Adrenal gland (tissue), 9 donors: ENCODE measurements at regions not wholly inside any gene's neighbourhood (a gene's known extent, or its start where the extent isn't known, plus 50 kb on each side); places are given as distances from the start of the nearest gene placed in this dataset.

Source experiments
- DNase-seq, 7 donors: peaks; one replicate each; pipeline ENCODE4 v3.0.0-alpha.2; 2019 to 2020
- H3K27ac ChIP-seq, 5 donors: fragments of 200-600 bp; sonication (generic) in 4 of 5; 1 replicate in 3 of 5; 2 replicates in 2 of 5; pipeline versions ENCODE4 v1.5.1 to v1.8.0; 2016 to 2020; ENCODE audit warnings: mild to moderate bottlenecking in 1 of 5
- H3K27me3 ChIP-seq: fragments of 200-600 bp; 2 replicates; pipeline ENCODE4 v1.8.0; 2021
- H3K36me3 ChIP-seq, 2 donors: fragments of 200-600 bp; replicated peaks in 1 of 2; 1 replicate in 1 of 2; 2 replicates in 1 of 2; pipeline versions ENCODE4 v1.5.1 to v1.8.0; 2018 to 2022
- H3K4me1 ChIP-seq, 2 donors: fragments of 200-600 bp; replicated peaks in 1 of 2; 1 replicate in 1 of 2; 2 replicates in 1 of 2; pipeline versions ENCODE4 v1.5.1 to v1.8.0; 2018 to 2021
- H3K4me3 ChIP-seq, 4 donors: fragments of 200-600 bp; sonication (generic) in 3 of 4; one replicate each; pipeline ENCODE4 v1.5.1; 2016 to 2018
- H3K9me3 ChIP-seq, 3 donors: fragments of 200-600 bp; sonication (generic) in 1 of 3; replicated peaks in 1 of 3; 1 replicate in 2 of 3; 2 replicates in 1 of 3; pipeline versions ENCODE4 v1.5.1 to v1.8.0; 2016 to 2021
- CTCF ChIP-seq, 6 experiments: fragments of 450-650 bp in 4 of 6; fragments of 200-600 bp in 2 of 6; sonication (generic) in 1 of 6; IDR thresholded peaks; 1 replicate in 5 of 6; 2 replicates in 1 of 6; pipeline versions ENCODE4 v1.5.1 to v1.8.0; 2016 to 2021; ENCODE audit warnings: antibody characterized with exemption in 6 of 6, mild to moderate bottlenecking in 2 of 6, moderate library complexity in 1 of 6
- POLR2A ChIP-seq, 2 donors: fragments of 450-650 bp; IDR thresholded peaks; one replicate each; pipeline ENCODE4 v1.6.1; 2017; ENCODE audit warnings: antibody characterized with exemption in 2 of 2, mild to moderate bottlenecking in 2 of 2, moderate library complexity in 1 of 2
- WGBS, 4 donors: extraction: QIAGEN DNeasy Blood & Tissue Kit in 2 of 4; methylation state at CpG; one replicate each; pipeline versions ENCODE4 v1.1.5 to v1.1.7; 2013 to 2017; 5-methylcytosine and 5-hydroxymethylcytosine counted together
- intact Hi-C, 2 donors: fragments of 100-400 bp; cut with DNase I; formaldehyde crosslinking; loops; one replicate each; pipeline versions ENCODE4 v1.14.1 to v1.15.0; 2022 to 2023
- donor health status: healthy with polysubstance abuse.
- donor health status: Bipolar disorder and iron deficiency.
- donor health status: DM: yes; HTN: yes; CAD: no.
- donor health status: DM: no; HTN: no; CAD: no.
- donor health status: DM: no; HTN: no; CAD: no.

GRCh38 chr10:9550810-9551209 lies 1466.9 kb upstream of the CELF2 start:
- intact Hi-C loops, result no loop called here

GRCh38 chr10:9554321-9554720 lies 1463.4 kb upstream of the CELF2 start:
- Histone ChIP-seq H3K4me1 (no peaks in the 10 kb centered on the region), H3K36me3 (no peaks in the 10 kb centered on the region), H3K27me3 (no peaks in the 10 kb centered on the region), H3K27ac (no peak overlapping the region), H3K9me3 (no peaks in the 10 kb centered on the region), H3K4me3 (no peak overlapping the region)
- DNase-seq, result no peak
- no peak for TF ChIP-seq POLR2A (IDR thresholded peaks at IDR 0.05)
- no peak for TF ChIP-seq CTCF (IDR thresholded peaks at IDR 0.05)
- 10 to 26% (median 17%) methylated on average over 1 of the region's 1 CpG for WGBS, 4 donors
- intact Hi-C loops, result no loop called here

More at GRCh38 chr10:9550810-9551209, 1466.9 kb upstream of the CELF2 start:
- TF ChIP-seq POLR2A (IDR thresholded peaks at IDR 0.05) (no peak), CTCF (IDR thresholded peaks at IDR 0.05) (no peak)
- no peak overlapping the region for H3K27ac ChIP-seq
- DNase-seq, result no peak
- H3K27me3 ChIP-seq, result no peaks in the 10 kb centered on the region
- H3K36me3 ChIP-seq, result no peaks in the 10 kb centered on the region
- no peaks in the 10 kb centered on the region for H3K4me1 ChIP-seq
- WGBS, 4 donors, result 73 to 88% (median 80%) methylated on average over 2 of the region's 2 CpGs
- H3K4me3 ChIP-seq, result no peak overlapping the region
- H3K9me3 ChIP-seq, result no peaks in the 10 kb centered on the region

- intact Hi-C loops, result no loop called here
- Histone ChIP-seq H3K4me3 (no peak overlapping the region), H3K36me3 (no peaks in the 10 kb centered on the region), H3K4me1 (no peaks in the 10 kb centered on the region), H3K27me3 (no peaks in the 10 kb centered on the region), H3K27ac (no peak overlapping the region), H3K9me3 (no peaks in the 10 kb centered on the region)
- DNase-seq, result no peak
- 59 to 71% (median 67%) methylated on average over 3 of the region's 3 CpGs for WGBS, 4 donors
- TF ChIP-seq POLR2A (IDR thresholded peaks at IDR 0.05), result no peak
- no peak for TF ChIP-seq CTCF (IDR thresholded peaks at IDR 0.05)
Measured at GRCh38 chr10:9560976-9561375, 1456.7 kb upstream of the CELF2 start.

- intact Hi-C loops, result no loop called here
- Histone ChIP-seq H3K9me3 (no peaks in the 10 kb centered on the region), H3K27ac (no peak overlapping the region), H3K4me1 (no peaks in the 10 kb centered on the region), H3K27me3 (no peaks in the 10 kb centered on the region), H3K4me3 (no peak overlapping the region), H3K36me3 (no peaks in the 10 kb centered on the region)
- WGBS, 4 donors, result 19 to 33% (median 28%) methylated on average over 1 of the region's 1 CpG
- no peak for TF ChIP-seq CTCF (IDR thresholded peaks at IDR 0.05)
- TF ChIP-seq POLR2A (IDR thresholded peaks at IDR 0.05), result no peak
- no peak for DNase-seq
Measured at GRCh38 chr10:9561821-9562505, 1455.7 kb upstream of the CELF2 start.
